Upper lobe of left lung (tissue), 4 donors: ENCODE measurements at regions not wholly inside any gene's neighbourhood (a gene's known extent, or its start where the extent isn't known, plus 50 kb on each side); places are given as distances from the start of the nearest gene placed in this dataset.
"Not testable (repeated sequence)": the region's sequence is repeated elsewhere in the genome, so short reads cannot be mapped to it uniquely, and the experiment has no call there.

Experiments used
- CTCF ChIP-seq, 6 experiments: fragments of 450-650 bp in 4 of 6; fragments of 200-600 bp in 2 of 6; sonication (generic) in 2 of 6; IDR thresholded peaks; one replicate each; pipeline ENCODE4 v1.5.1; 2016 to 2019; ENCODE audit warnings: antibody characterized with exemption in 6 of 6
- POLR2AphosphoS5 ChIP-seq, 2 donors: sonication (generic); formaldehyde crosslinking; IDR thresholded peaks; one replicate each; pipeline ENCODE4 v1.5.1; 2017; ENCODE audit warnings: antibody characterized with exemption in 2 of 2

GRCh38 chr2:172315070-172315469 lies 112.3 kb upstream of the ITGA6 start:
- not testable (repeated sequence) for TF ChIP-seq CTCF, POLR2AphosphoS5 (IDR thresholded peaks at IDR 0.05)
